HCT116 (cell line): ENCODE measurements at regions not wholly inside any gene's neighbourhood (a gene's known extent, or its start where the extent isn't known, plus 50 kb on each side); places are given as distances from the start of the nearest gene placed in this dataset.

Experiments
- CEBPB ChIP-seq: IDR thresholded peaks from 2 replicates; pipeline ENCODE4 v1.6.1; 2012; ENCODE audit warnings: low read depth
- EGR1 ChIP-seq: IDR thresholded peaks from 2 replicates; pipeline ENCODE4 v1.6.1; 2012; ENCODE audit warnings: low read depth
- EZH2 ChIP-seq: fragments of 200-600 bp; sonication (generic); IDR thresholded peaks from 2 replicates; pipeline ENCODE4 v1.6.1; 2017; ENCODE audit warnings: antibody characterized with exemption, mixed run types
- EZH2phosphoT487 ChIP-seq: fragments of 200-600 bp; IDR thresholded peaks from 2 replicates; pipeline ENCODE4 v1.6.1; 2018; ENCODE audit warnings: antibody characterized with exemption, borderline replicate concordance
- JUND ChIP-seq: IDR thresholded peaks from 2 replicates; pipeline ENCODE4 v1.6.1; 2012
- POLR2A ChIP-seq: IDR thresholded peaks from 2 replicates; pipeline ENCODE4 v1.7.0; 2011; ENCODE audit warnings: borderline replicate concordance; ENCODE audit not compliant: insufficient read depth, insufficient read length; ENCODE audit errors: extremely low read depth
- POLR2AphosphoS5 ChIP-seq: IDR thresholded peaks from 2 replicates; pipeline ENCODE4 v1.6.1; 2011; ENCODE audit warnings: mild to moderate bottlenecking, low read depth, low read length, moderate library complexity
- RAD21 ChIP-seq: IDR thresholded peaks from 2 replicates; pipeline ENCODE4 v1.6.1; 2012; ENCODE audit warnings: low read depth, mild to moderate bottlenecking
- SIN3A ChIP-seq: IDR thresholded peaks from 2 replicates; pipeline ENCODE4 v1.6.1; 2012; ENCODE audit warnings: low read depth
- SP1 ChIP-seq: IDR thresholded peaks from 2 replicates; pipeline ENCODE4 v1.6.1; 2012; ENCODE audit warnings: low read depth
- YY1 ChIP-seq: IDR thresholded peaks from 2 replicates; pipeline ENCODE4 v1.6.1; 2011; ENCODE audit warnings: low read length, low read depth, moderate library complexity, mild to moderate bottlenecking; ENCODE audit not compliant: insufficient replicate concordance; ENCODE audit errors: extremely low read depth
- TF ChIP-seq, protein P1 (sequence below), 3 experiments: fragments of 200-600 bp in 1 of 3; sonication (generic) in 1 of 3; IDR thresholded peaks in 2 of 3; conservative IDR thresholded peaks in 1 of 3; 2 replicates each; pipeline ENCODE4 v1.5.1; 2012 to 2017; ENCODE audit warnings: low read depth in 2 of 3, low read length in 2 of 3, antibody characterized with exemption in 1 of 3, borderline replicate concordance in 1 of 3, control low read depth in 1 of 3, mild to moderate bottlenecking in 1 of 3, mixed read lengths in 1 of 3, mixed run types in 1 of 3, moderate library complexity in 1 of 3; ENCODE audit not compliant: insufficient read depth in 1 of 3
- TF ChIP-seq, protein P2 (sequence below): IDR thresholded peaks from 2 replicates; pipeline ENCODE4 v1.6.1; 2012; ENCODE audit warnings: low read depth
- TF ChIP-seq, protein P3 (sequence below): IDR thresholded peaks from 2 replicates; pipeline ENCODE4 v1.6.1; 2012

DNA sequence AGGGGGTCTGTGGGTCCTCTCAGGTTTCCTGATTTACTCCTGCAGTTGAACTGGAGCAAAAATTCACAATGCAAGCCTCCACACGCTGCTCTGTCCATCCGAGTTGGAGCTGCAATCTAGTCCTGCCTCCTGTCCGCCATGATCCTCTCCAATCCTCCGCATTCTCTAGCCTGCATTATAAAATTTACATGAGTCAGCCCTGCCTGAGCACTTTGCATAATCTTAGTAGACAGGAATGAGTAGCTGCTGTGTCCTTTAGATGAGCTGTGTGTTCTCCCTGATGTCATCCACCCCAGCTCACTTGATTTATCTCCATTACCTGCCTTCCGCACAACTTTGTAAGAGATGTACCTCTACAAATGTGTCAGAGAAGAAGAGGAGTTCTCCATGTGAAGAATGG is 355.6 kb downstream of the STK39 start:
- TF ChIP-seq, protein P1, sequence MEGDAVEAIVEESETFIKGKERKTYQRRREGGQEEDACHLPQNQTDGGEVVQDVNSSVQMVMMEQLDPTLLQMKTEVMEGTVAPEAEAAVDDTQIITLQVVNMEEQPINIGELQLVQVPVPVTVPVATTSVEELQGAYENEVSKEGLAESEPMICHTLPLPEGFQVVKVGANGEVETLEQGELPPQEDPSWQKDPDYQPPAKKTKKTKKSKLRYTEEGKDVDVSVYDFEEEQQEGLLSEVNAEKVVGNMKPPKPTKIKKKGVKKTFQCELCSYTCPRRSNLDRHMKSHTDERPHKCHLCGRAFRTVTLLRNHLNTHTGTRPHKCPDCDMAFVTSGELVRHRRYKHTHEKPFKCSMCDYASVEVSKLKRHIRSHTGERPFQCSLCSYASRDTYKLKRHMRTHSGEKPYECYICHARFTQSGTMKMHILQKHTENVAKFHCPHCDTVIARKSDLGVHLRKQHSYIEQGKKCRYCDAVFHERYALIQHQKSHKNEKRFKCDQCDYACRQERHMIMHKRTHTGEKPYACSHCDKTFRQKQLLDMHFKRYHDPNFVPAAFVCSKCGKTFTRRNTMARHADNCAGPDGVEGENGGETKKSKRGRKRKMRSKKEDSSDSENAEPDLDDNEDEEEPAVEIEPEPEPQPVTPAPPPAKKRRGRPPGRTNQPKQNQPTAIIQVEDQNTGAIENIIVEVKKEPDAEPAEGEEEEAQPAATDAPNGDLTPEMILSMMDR (IDR thresholded peaks at IDR 0.05 in 2 of 3, conservative IDR thresholded peaks at IDR 0.05 in 1 of 3; ENCODE audit: borderline replicate concordance in 1 of 3, insufficient read depth in 1 of 3, low read depth in 2 of 3, low read length in 2 of 3): no peak
- TF ChIP-seq, protein P2, sequence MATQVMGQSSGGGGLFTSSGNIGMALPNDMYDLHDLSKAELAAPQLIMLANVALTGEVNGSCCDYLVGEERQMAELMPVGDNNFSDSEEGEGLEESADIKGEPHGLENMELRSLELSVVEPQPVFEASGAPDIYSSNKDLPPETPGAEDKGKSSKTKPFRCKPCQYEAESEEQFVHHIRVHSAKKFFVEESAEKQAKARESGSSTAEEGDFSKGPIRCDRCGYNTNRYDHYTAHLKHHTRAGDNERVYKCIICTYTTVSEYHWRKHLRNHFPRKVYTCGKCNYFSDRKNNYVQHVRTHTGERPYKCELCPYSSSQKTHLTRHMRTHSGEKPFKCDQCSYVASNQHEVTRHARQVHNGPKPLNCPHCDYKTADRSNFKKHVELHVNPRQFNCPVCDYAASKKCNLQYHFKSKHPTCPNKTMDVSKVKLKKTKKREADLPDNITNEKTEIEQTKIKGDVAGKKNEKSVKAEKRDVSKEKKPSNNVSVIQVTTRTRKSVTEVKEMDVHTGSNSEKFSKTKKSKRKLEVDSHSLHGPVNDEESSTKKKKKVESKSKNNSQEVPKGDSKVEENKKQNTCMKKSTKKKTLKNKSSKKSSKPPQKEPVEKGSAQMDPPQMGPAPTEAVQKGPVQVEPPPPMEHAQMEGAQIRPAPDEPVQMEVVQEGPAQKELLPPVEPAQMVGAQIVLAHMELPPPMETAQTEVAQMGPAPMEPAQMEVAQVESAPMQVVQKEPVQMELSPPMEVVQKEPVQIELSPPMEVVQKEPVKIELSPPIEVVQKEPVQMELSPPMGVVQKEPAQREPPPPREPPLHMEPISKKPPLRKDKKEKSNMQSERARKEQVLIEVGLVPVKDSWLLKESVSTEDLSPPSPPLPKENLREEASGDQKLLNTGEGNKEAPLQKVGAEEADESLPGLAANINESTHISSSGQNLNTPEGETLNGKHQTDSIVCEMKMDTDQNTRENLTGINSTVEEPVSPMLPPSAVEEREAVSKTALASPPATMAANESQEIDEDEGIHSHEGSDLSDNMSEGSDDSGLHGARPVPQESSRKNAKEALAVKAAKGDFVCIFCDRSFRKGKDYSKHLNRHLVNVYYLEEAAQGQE: no peak
- no peak for TF ChIP-seq EGR1
- no peak for TF ChIP-seq POLR2A
- no peak for TF ChIP-seq SP1
- TF ChIP-seq POLR2AphosphoS5: no peak
- TF ChIP-seq RAD21: no peak
- TF ChIP-seq JUND: no peak
- no peak for TF ChIP-seq SIN3A
- no peak for TF ChIP-seq CEBPB
- TF ChIP-seq YY1: no peak
- TF ChIP-seq, protein P3, sequence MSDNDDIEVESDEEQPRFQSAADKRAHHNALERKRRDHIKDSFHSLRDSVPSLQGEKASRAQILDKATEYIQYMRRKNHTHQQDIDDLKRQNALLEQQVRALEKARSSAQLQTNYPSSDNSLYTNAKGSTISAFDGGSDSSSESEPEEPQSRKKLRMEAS: no peak
- no peak for TF ChIP-seq EZH2
- TF ChIP-seq EZH2phosphoT487: no peak
